HG02885 (cell line): ENCODE measurements at regions not wholly inside any gene's neighbourhood (a gene's known extent, or its start where the extent isn't known, plus 50 kb on each side); places are given as distances from the start of the nearest gene placed in this dataset.

Source experiments
- ATAC-seq: cut with Tn5 transposase; IDR thresholded peaks from one replicate; pipeline ENCODE4 v1.9.1; 2021; ENCODE audit warnings: mild to moderate bottlenecking; ENCODE audit not compliant: unreplicated experiment, poor library complexity

DNA sequence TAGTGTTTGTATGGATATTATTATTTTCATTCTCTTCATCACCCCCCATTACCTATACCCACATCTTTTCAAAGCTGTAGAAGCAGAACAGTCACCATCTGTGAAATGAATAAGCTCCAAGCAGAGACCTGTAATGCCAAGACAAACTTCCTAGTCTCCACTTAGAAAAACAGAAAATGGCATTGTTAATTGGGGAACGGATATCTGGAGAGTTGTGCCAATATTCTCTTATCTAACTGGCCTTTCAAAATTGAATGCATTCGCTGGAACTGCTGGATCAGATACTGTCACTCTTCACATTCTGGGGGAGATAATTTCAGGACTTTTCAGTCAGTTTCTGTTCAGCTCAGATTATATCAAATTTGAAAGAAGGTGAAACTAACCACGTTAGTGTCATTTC is 464.4 kb upstream of the GOT2 start:
- no peak for ATAC-seq

DNA sequence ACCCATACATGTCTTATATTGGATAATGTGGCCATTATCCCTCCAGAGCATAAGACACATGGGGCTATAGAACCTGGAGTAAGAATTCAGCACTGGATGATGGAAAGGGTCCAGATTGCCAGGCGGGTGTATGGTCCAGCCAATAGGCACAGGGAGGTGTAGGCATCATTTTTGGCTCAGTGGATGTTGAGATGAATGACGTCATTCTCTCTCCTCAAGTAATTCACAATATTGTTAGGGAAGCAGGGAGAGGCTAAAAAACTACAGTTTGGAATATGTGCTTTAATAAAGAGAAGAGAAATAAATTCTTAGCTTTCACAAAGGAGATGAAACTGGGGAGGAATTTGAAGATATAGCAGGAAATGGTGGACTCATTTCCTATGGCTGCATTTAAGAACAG is 461.1 kb upstream of the GOT2 start:
- ATAC-seq, result no peak

DNA sequence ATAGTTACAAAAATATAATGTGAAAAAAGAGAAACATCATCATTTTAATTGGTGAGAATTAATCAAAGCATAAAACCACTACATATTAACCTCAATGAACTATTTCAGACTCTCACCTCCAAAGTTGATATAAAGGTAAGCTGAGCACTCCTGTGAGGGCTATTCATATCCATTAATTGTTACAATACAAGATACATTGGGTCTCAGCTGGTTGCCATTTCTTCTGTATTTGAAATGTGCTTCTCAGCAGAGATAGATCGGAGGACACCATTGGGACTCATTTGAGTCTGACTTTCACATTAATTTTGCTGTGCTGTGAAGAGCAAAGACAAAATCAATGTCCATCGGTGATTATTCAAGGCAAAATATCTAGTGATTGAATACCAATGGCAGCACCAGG is 459.5 kb upstream of the GOT2 start:
- no peak for ATAC-seq

DNA sequence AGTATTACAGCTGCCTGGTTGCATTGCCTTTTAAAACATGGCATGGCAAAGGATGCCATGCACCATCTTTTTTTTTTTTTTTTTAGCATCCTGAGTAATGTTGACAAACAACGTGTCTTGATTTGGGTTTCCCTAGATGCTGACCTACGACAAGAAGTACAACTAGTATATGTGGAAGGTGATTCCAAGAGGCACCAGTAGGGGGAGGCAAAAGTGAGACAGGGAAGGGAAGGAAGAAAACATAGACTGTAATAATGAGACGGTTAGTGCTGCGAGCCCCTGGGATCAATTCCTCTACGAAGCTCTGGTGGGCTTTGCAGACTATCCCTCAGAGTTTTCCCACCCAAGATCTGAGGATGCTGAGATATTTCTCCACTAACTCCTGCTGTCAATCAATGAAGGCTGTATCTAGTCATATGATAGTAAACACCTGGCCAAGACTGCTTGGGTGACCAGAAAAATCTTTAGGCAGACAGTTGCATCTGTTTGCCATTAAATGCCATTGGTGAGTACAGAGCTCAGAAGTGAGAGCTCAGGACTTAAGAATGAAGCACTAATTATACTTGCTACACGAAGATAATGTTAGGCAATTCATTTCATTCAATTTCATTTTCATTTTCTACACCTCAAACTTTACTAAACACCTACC is 458.6 kb upstream of the GOT2 start:
- no peak for ATAC-seq

DNA sequence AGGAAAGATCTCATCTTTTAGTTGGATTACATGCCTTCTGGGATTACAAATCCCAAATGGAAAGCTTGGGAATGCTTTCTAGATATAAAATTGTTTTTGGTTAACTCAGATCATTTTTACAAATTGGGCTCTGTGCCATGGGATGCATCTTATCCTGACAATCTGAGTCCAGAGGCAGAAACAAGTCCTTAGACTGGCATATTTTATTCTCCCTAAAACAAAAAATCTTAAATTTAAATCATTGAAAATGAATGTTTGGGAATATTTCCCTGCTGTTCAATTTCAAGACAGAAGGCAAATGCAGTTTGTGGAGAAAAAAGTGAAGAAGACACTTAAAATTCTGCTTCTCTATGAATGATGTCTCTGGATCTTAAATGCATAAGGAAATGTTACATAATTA is 456.6 kb upstream of the GOT2 start:
- no peak for ATAC-seq

DNA sequence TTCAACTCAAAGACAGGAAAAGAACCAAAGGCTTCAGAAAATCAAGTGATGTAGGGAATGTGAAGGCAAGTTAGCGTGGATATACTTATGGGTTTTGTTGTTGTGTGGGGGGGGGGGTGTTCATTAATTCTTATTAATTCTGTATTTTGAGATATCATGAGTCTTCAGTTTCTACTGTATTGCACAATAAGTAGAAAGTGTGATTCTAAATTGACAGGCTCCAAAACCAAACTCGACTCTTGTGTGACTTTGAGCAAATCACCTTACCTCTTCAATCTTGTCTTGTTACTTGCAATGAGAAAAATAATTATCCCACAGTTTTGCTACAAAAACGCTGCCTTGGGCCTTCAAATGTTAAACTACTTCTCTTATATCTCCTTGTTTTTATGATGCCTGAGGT is 453.9 kb upstream of the GOT2 start:
- no peak for ATAC-seq

DNA sequence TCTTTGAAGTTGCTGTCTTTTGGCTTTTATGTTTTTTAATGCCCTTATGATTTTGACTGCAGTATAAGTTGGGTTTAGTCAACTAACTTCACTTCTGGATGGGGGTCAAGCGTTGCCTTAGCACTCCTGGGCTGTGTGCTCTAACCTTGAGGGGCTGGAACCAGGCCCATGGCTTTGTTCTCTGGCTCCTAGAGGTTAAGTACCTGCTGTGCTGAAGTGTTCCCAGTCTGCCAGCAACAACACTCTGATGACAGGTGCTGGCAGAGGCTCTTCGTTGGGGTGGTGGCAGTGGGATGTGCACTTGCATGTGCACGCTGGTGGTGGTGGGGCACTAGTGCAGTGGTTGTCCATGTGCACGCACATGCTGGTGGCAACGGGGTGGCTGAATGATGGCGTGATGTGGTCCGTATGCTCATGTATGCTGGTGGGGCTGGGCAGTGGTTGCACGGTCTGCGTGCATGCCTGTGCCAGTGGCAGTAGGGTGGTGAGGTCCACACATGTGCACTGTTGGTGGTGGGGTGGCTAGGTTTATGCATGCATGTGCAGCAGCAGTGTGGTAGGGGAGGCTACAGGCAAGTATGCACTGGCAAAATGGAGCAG is 447.8 kb upstream of the GOT2 start:
- ATAC-seq, result no peak

DNA sequence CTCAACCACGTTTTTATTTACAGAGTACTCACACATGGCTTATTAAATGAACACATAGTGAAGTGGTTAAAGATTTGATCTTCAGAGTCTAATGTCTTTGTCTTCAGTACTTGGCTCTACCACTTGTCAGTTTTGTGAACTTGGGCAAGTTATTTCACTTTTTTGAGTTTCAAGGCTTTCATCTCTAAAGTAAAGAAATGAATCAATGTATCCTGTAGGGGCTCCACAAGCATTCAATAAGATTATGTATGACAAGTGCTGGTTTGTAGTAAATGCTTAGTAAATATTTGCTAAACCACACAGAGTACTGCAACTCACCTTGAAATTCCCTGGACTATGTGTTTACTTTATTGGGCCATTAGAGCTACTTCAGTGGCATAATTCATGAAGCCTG is 446.0 kb upstream of the GOT2 start:
- no peak for ATAC-seq

DNA sequence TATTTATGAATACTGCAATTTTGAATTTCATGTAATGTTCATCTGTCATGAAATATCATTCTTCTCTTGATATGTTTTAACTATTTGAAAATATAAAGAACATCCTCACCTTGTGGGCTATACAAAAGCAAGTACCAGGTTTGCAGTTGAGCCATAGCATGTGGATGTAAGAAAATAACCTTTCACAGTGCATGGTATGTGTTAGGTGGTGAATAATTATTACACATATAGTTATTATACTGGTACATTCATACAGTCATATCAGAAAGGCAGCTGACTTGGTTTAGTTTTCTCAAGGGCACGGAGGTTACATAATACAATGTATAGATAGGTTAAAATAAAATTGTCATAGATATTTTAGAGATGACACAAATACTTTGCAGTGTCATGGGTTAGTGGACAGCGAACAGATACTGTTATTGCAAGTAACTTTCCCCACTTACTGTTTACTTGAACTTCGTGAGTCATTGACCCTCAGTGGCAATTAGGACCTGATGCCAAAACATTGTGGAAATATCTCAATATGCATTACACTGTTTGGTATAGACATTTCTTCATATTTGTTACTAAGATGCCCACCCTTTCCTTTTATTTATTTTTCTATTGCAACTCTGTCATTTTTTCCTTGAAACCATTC is 445.4 kb upstream of the GOT2 start:
- ATAC-seq, result no peak

DNA sequence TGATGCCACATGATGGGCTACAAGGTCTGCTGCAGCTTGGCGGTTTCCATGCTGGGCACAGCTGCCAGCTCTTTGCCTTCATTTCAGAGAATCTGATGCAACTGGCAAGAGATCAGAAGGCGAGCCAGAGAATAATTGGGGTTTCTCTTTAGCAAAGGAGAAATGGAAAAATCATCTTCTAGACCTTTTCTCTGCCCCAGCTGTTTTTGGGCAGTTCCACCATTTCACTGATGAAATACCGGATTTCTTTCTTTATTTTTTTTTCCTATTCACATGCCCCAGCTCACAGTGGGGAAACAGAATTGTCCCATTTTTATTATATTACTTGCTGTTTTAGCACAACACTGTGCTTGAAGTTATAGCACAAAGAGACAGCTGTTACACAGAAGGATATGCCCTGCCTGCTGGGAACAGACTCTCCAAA is 439.3 kb upstream of the GOT2 start:
- no peak for ATAC-seq

DNA sequence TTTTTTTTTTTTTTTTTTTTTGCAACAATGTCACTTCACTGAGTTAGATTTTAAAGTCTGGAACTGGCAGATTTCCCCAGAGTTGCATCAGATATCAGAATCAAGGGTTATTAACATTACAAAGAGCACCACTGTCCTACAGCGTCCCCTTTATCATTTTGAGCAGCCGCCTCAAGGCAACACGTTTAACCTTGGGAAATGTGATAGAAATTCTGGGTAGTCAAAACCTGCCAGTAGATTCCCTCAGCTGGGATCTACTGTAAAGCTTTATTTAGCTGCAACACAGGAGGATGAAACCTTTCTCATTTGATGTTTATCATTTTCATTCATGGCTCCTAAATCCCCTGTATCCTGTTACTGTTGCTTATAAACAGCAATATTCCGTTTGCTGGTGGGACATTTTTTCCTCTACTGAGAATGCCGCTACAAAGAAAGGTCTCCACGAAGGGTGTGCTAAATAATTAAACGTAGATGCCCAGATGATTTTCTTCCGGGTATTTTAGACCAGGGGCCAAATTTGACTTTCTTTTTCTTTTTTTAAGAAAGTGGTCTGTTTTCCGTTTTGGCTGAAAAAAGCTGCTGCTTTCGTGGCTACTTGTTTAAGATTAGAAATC is 436.1 kb upstream of the GOT2 start:
- ATAC-seq, result no peak

DNA sequence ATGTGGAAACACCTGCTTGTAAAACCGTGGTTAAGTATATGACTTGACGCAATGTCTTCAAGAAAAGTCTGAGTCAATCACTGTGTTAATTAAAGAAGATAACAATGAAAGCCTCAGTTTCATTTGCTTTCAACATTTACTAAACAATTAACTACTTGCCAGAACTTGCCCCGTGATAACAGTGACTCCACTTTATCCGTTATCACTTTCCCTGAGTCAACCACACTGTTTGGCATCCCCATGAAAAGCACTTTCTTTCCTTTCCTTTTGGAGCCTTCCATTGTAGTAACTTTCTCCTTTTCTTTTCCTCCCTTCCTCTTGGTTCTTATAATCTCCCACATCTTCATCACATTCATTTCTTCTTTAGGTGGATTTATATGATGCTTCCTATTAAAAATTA is 435.1 kb upstream of the GOT2 start:
- no peak for ATAC-seq

DNA sequence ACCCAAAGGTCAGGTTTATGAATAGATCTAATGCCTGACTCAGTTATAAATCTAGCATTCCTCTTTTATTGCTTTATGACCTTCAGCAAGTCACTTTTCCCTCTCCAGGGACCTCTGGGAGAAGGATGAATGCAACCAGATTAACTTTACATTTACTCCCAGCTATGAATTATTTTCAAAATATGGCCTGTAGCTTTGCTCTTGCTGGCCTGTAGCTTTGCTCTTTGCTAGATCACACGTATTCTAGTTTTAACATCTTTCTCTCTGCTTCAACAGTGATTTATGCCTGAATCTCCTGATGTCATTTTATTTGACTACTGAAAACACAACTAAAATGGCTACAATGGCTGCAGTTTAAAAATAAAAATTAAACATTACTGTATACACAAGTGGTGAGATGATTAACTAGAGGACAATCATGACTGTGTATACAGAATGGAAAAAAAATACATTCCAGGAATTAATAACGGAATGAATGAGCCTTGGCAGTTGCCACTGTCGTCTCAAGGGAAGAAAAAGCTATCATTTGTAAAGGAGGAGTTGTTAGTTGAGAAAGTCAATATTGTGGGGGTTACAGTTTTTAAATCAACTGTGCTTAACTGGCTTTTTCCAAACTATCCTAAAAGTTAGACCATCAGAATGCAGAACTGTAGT is 434.5 kb upstream of the GOT2 start:
- ATAC-seq, result no peak

DNA sequence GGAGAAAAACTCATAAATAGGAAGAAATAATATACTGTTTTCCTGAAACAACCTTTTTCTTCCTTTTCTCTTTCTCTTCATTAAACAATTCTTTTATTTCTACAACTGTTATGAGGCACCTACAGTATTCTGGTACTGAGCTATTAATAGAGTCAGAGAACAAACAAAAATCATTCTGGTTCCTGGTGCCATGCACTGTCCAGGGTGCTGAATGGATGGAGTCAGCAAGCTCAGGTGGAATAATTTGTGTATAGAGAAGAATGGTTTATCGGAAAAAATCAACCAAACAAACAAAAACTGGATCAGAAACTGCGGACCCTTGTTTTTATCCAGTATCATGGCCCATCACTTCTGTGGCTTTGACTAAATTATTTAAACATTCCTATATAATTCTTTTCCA is 430.3 kb upstream of the GOT2 start:
- ATAC-seq, result no peak

DNA sequence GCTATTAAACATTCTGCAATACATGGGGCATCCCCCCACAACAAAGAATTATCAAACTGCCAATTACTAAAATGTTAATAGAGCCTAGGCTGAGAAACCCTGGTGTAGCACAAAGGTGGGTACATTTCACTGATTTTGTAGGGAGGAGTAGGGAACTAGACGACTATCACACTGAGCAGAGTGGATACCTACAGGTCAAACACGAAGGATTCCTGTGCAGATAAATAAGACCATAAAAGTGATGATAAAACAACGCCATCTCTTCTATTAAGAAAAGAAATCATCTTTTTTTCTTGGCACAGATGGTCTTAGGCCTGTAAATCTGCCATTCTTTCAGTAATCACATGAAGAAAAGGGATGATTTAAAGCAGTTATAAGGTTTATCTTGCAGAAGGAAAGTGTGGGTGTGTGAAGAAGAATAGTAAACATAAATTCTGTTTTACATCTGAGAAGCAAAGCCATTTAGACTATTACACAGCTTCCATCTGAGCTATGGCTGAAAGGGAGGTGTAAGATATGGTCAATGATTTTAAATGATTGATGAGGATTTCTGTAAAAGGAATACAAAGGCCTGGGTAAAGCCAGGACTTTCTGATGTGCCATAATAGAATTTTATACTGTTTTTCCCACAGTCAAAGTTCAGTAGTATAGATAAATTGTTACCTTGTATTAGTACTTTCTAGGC is 429.4 kb upstream of the GOT2 start:
- no peak for ATAC-seq

DNA sequence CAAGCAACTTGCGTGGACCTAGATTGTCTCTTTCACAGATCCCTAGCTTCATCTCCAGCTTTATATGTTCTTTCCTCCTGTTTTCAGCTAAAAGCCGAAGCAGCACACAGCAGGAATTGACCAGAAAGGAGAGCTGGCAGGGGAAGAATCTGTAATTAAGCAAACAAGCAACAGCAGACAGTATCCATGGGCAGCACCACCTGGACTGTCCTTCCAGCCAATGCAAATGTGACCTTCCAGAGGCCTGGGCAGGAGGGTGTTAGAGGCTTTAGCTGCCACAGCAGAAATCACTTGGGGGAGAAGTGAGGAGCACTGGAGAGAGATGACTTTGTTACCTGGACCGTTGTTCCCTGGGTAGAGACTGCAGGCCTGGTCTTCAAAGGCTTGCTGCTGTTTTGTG is 427.6 kb upstream of the GOT2 start:
- no peak for ATAC-seq

DNA sequence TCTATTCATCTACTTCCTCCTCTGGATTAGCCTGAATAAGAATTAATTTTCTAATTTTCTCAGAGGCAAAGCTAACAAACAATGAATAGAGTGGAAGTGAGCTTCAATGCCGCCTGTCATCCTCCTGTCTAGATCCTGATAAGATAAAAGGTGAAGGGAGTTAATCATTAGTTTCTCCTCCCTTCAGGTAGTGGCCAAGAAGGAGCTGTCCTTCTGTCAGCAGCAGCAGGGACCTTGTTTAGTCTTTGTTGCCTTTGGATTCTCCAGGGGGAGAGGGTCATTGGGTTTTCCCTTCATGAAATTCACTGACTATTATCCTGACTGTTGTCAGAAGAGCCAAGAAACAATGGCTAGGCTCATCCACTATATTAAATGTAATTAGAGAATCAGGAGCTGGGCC is 420.2 kb upstream of the GOT2 start:
- ATAC-seq, result no peak

DNA sequence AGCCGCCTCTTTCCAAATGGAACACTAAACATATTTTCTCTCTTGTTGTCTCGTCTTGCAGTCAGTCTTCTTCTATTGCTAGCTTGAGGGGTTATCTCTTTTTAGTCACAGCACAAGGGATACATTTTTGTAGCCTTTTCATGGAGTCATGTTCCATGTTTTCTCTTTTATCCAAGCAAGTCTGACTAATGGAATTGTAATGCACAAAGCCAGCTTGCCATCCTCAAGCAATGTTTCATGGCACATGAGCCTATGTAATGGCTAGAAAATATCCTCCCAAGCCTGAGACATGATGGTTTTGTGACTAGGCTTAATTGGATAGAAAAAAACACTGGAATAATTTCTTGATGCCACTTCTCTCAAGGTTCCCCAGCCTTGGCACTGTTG is 414.6 kb upstream of the GOT2 start:
- no peak for ATAC-seq

DNA sequence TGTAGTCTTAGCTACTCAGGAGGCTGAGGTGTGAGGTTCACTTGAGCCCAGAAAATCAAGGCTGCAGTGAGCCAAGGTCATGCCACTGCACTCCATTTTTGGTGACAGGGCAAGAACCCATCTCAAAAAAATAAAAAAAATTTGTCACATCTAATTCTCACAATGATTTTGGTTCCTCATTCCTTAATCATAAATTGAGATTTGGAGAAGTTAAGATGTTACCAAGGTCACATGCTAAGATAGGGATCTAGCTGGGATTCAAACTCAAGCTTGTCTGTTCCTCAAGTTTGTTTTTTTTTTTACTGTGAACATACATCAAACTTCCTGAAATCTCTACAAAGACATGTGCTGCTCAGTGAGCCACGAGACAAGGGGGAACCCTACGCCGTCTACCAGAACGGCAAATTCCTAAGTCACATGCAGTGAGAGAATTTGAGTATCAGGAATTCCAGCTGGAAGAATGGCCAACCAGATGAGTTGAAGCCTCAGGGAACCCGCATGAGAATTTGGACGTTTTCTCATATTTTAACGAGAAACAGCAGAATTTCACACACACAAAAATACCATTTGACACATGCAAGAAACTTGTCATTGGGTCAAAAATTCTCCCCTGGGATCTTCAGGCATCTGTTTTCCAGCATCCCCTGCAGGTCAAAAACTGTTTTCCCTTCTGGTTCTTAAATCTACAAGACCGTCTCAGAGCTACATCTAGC is 414.1 kb upstream of the GOT2 start:
- no peak for ATAC-seq

DNA sequence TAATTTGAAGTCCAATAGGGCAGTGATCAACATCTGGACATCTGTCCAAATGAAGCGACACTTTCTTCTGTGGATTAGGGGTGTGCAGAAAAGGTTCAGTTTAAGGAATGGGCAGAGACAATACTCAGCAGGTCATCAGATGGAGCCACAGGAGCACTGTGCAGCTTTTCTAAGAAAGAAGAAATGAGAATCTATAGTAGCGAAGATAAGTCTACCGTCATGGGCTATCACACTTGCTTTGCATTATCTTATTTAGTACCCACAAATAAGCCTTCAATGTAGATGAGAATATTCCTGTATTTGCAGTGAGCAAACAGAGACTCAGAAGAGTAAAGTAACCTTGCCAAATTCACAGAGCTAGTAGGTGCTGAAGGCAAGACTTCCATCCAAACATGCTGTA is 412.0 kb upstream of the GOT2 start:
- no peak for ATAC-seq
